Neural cell (in vitro differentiated cells): ENCODE measurements at regions not wholly inside any gene's neighbourhood (a gene's known extent, or its start where the extent isn't known, plus 50 kb on each side); places are given as distances from the start of the nearest gene placed in this dataset.

Experiments used
- H2AFZ ChIP-seq: fragments of 200-600, 300-800 bp; sonication (generic), shearing (Covaris generic); 2 replicates; pipeline ENCODE4 v1.6.0; 2014; ENCODE audit warnings: low read depth, mild to moderate bottlenecking, antibody characterized with exemption, low read length, moderate library complexity
- H3F3A ChIP-seq: fragments of 200-600 bp; shearing (Covaris generic); 2 replicates; pipeline ENCODE4 v1.6.1; 2016; ENCODE audit warnings: mild to moderate bottlenecking, moderate library complexity, mixed read lengths, antibody characterized with exemption, low read length; ENCODE audit not compliant: insufficient read depth, poor library complexity, severe bottlenecking
- H3K27ac ChIP-seq: fragments of 200-600, 300-800 bp; sonication (generic), shearing (Covaris generic); 2 replicates; pipeline ENCODE4 v1.5.1; 2014; ENCODE audit warnings: mild to moderate bottlenecking, low read length, moderate library complexity
- H3K27me3 ChIP-seq: fragments of 300-800, 200-600 bp; sonication (generic), shearing (Covaris generic); 2 replicates; pipeline ENCODE4 v1.6.0; 2014; ENCODE audit warnings: mild to moderate bottlenecking, low read depth, low read length, moderate library complexity; ENCODE audit not compliant: insufficient read depth
- H3K36me3 ChIP-seq: fragments of 300-800, 200-600 bp; sonication (generic), shearing (Covaris generic); 2 replicates; pipeline ENCODE4 v1.5.1; 2014; ENCODE audit warnings: mild to moderate bottlenecking, antibody characterized with exemption, low read length, moderate library complexity; ENCODE audit not compliant: insufficient read depth
- H3K4me2 ChIP-seq: fragments of 300-800, 200-600 bp; sonication (generic), shearing (Covaris generic); 2 replicates; pipeline ENCODE4 v1.6.0; 2014; ENCODE audit warnings: mild to moderate bottlenecking, low read length
- H3K4me3 ChIP-seq: fragments of 300-800, 200-600 bp; sonication (generic), shearing (Covaris generic); 2 replicates; pipeline ENCODE4 v1.5.1; 2014; ENCODE audit warnings: mild to moderate bottlenecking, low read length, moderate library complexity
- H3K79me2 ChIP-seq: fragments of 200-600 bp; shearing (Covaris generic); replicated peaks from 2 replicates; pipeline ENCODE4 v1.6.0; 2014; ENCODE audit warnings: mild to moderate bottlenecking, low read length, moderate library complexity; ENCODE audit not compliant: insufficient read depth
- H3K9ac ChIP-seq: fragments of 300-800, 200-600 bp; sonication (generic), shearing (Covaris generic); 2 replicates; pipeline ENCODE4 v1.6.1; 2016; ENCODE audit warnings: mild to moderate bottlenecking, low read length, mixed read lengths
- H3K9me2 ChIP-seq: fragments of 200-600 bp; shearing (Covaris generic); 2 replicates; pipeline ENCODE4 v1.6.1; 2016; ENCODE audit warnings: mild to moderate bottlenecking, low read length, mixed read lengths; ENCODE audit not compliant: insufficient read depth
- H3K9me3 ChIP-seq: fragments of 200-600, 300-800 bp; sonication (generic), shearing (Covaris generic); 2 replicates; pipeline ENCODE4 v1.6.1; 2016; ENCODE audit warnings: mild to moderate bottlenecking, mixed run types, low read length, moderate library complexity, mixed read lengths
- H4K20me1 ChIP-seq: fragments of 200-600 bp; shearing (Covaris generic); 2 replicates; pipeline ENCODE4 v1.6.1; 2016; ENCODE audit warnings: mild to moderate bottlenecking, mixed run types; ENCODE audit not compliant: insufficient read depth
- CTCF ChIP-seq: fragments of 450-650 bp; IDR thresholded peaks from 2 replicates; pipeline ENCODE4 v1.5.1; 2014; ENCODE audit warnings: antibody characterized with exemption, mild to moderate bottlenecking, moderate library complexity; ENCODE audit not compliant: poor library complexity, severe bottlenecking
- EP300 ChIP-seq: fragments of 450-650 bp; conservative IDR thresholded peaks from 2 replicates; pipeline ENCODE4 v1.6.1; 2014; ENCODE audit warnings: antibody characterized with exemption, mild to moderate bottlenecking, moderate library complexity; ENCODE audit not compliant: poor library complexity, severe bottlenecking
- EZH2 ChIP-seq: fragments of 200-600, 300-800 bp; shearing (Covaris generic), sonication (generic); IDR thresholded peaks from 2 replicates; pipeline ENCODE4 v1.6.1; 2014; ENCODE audit warnings: antibody characterized with exemption, low read length, borderline replicate concordance, mild to moderate bottlenecking; ENCODE audit not compliant: insufficient read depth, poor library complexity, severe bottlenecking
- MXI1 ChIP-seq: fragments of 450-650 bp; conservative IDR thresholded peaks from 2 replicates; pipeline ENCODE4 v1.6.1; 2014; ENCODE audit warnings: antibody characterized with exemption, mild to moderate bottlenecking; ENCODE audit not compliant: poor library complexity, severe bottlenecking
- POLR2AphosphoS5 ChIP-seq: IDR thresholded peaks from 2 replicates; pipeline ENCODE4 v1.6.1; 2012
- RAD21 ChIP-seq: fragments of 450-650 bp; conservative IDR thresholded peaks from 2 replicates; pipeline ENCODE4 v1.6.1; 2014; ENCODE audit warnings: antibody characterized with exemption, mild to moderate bottlenecking, moderate library complexity
- REST ChIP-seq: IDR thresholded peaks from 2 replicates; pipeline ENCODE4 v1.6.1; 2012; ENCODE audit warnings: borderline replicate concordance
- SMC3 ChIP-seq: fragments of 450-650 bp; conservative IDR thresholded peaks from 2 replicates; pipeline ENCODE4 v1.6.1; 2014; ENCODE audit warnings: antibody characterized with exemption, mild to moderate bottlenecking, moderate library complexity; ENCODE audit not compliant: poor library complexity
- TAF1 ChIP-seq: IDR thresholded peaks from 2 replicates; pipeline ENCODE4 v1.6.1; 2012; ENCODE audit warnings: low read depth

GRCh38 chr4:24416293-24416692 is 168.1 kb downstream of the DHX15 start:
- H3K9me2 ChIP-seq, result no peaks in the 10 kb centered on the region
- no peak overlapping the region for H3K4me3 ChIP-seq
- H3K9me3 ChIP-seq, result no peaks in the 10 kb centered on the region
- H3K79me2 ChIP-seq, result no peaks in the 10 kb centered on the region
- no peak overlapping the region for H3K4me2 ChIP-seq
- H3K27ac ChIP-seq, result no peak overlapping the region
- H3K27me3 ChIP-seq, result no peaks in the 10 kb centered on the region
- no peak for TF ChIP-seq TAF1
- TF ChIP-seq POLR2AphosphoS5, result no peak
- TF ChIP-seq EZH2, result no peak
- no peak for TF ChIP-seq EP300
- TF ChIP-seq MXI1, result no peak
- no peak for TF ChIP-seq RAD21
- TF ChIP-seq REST, result no peak
- no peak for TF ChIP-seq SMC3
- TF ChIP-seq CTCF, result no peak
- H4K20me1 ChIP-seq, result no peaks in the 10 kb centered on the region
- no peaks in the 10 kb centered on the region for H3F3A ChIP-seq
- H3K9ac ChIP-seq, result no peak overlapping the region
- H3K36me3 ChIP-seq, result no peaks in the 10 kb centered on the region
- H2AFZ ChIP-seq, result no peak overlapping the region

GRCh38 chr4:24413311-24413784 is 171.0 kb downstream of the DHX15 start:
- TF ChIP-seq CTCF (no peak), POLR2AphosphoS5 (no peak), EZH2 (no peak), SMC3 (no peak), MXI1 (no peak), EP300 (no peak), REST (no peak), TAF1 (no peak), RAD21 (no peak)
- no peak overlapping the region for H3K9ac ChIP-seq
- H3K36me3 ChIP-seq, result no peaks in the 10 kb centered on the region
- H3K27me3 ChIP-seq, result no peaks in the 10 kb centered on the region
- H2AFZ ChIP-seq, result no peak overlapping the region
- H3K79me2 ChIP-seq, result no peaks in the 10 kb centered on the region
- no peaks in the 10 kb centered on the region for H3K9me3 ChIP-seq
- H3K9me2 ChIP-seq, result no peaks in the 10 kb centered on the region
- no peaks in the 10 kb centered on the region for H4K20me1 ChIP-seq
- no peak overlapping the region for H3K27ac ChIP-seq
- H3K4me2 ChIP-seq, result no peak overlapping the region
- no peak overlapping the region for H3K4me3 ChIP-seq
- no peaks in the 10 kb centered on the region for H3F3A ChIP-seq
